ENCODE measurements at regions not wholly inside any gene's neighbourhood (a gene's known extent, or its start where the extent isn't known, plus 50 kb on each side); places are given as distances from the start of the nearest gene placed in this dataset.

- no peak for TF ChIP-seq CTCF (IDR thresholded peaks at IDR 0.05)
These were observed 215.6 kb upstream of the RBMS3 start for GRCh38 chr3:29065211-29065785.

GRCh38 chr3:29067007-29067406, 213.9 kb upstream of the RBMS3 start:
- no peak for TF ChIP-seq CTCF (IDR thresholded peaks at IDR 0.05)

GRCh38 chr3:29070959-29071634, 209.8 kb upstream of the RBMS3 start:
- TF ChIP-seq CTCF (IDR thresholded peaks at IDR 0.05): no peak

GRCh38 chr3:29072611-29073010, 208.3 kb upstream of the RBMS3 start:
- no peak for TF ChIP-seq CTCF (IDR thresholded peaks at IDR 0.05)

DNA sequence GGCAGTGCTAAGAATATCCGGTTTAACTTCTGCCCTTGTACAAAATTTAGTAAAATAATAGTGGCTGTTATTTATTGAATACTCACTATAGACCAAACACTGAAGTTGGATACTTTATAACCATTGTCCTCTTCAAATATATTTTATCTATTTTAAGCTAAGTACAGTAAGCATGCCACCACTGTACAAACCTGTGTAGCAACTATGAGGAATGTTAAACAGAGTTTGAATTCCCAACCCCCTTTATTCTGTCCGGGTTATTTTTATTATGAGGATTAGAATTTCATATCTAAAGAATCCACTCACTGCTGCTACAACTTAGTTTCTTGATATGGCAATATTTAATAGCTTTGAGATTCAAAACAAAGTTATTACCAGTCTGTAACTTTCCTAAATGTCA, 203.5 kb upstream of the RBMS3 start:
- no peak for TF ChIP-seq CTCF (IDR thresholded peaks at IDR 0.05)

DNA sequence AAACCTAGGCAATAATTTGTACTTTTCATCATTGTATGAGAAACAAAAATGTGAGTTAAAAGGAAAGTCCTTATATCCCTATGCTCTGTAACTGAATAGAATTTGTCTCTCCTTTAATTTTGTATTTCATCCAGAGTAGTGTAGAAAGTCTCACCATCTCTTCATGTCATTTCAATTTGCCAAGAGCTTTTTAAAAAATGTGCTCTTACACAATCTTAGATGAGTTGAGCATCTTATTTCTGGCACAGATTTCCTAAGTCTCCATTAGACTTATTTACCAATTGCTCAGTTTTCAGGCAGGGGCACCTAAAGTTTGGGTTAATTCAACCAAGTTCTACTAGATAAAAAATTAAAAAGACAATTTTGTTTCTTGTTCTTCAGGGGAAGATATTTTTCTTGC, 201.5 kb upstream of the RBMS3 start:
- no peak for TF ChIP-seq CTCF (IDR thresholded peaks at IDR 0.05)

DNA sequence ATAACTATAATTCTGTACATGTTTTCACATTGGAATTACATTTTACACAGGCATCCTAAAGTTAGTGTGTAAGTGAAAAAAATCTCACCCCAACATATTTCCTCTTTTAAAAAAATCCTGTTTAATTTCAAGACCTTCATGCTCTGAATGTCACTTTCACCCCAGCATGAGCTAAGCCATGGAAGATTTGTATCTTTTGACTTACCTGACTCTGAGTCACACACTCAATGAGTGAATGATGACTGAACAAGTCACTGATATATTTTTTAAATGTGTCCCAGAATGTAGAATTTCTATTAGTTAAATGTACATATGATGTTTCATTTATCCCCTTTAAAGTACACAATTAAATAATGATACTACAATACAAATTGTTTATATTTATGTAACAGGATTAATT, 199.9 kb upstream of the RBMS3 start:
- no peak for TF ChIP-seq CTCF (IDR thresholded peaks at IDR 0.05)

- no peak for TF ChIP-seq CTCF (IDR thresholded peaks at IDR 0.05)
These were observed 197.8 kb upstream of the RBMS3 start for GRCh38 chr3:29083081-29083480.

All from LNCAP (cell line).